ENCODE measurements at regions not wholly inside any gene's neighbourhood (a gene's known extent, or its start where the extent isn't known, plus 50 kb on each side); places are given as distances from the start of the nearest gene placed in this dataset.
"Not testable (repeated sequence)": the region's sequence is repeated elsewhere in the genome, so short reads cannot be mapped to it uniquely, and the experiment has no call there.

GRCh38 chr5:19141937-19142524 is 846.0 kb downstream of the CDH18 start:
- TF ChIP-seq CTCF, POLR2A (IDR thresholded peaks at IDR 0.05): not testable (repeated sequence)

Measured in body of pancreas (tissue), 4 donors.